ENCODE measurements at regions not wholly inside any gene's neighbourhood (a gene's known extent, or its start where the extent isn't known, plus 50 kb on each side); places are given as distances from the start of the nearest gene placed in this dataset.
"Not testable (repeated sequence)": the region's sequence is repeated elsewhere in the genome, so short reads cannot be mapped to it uniquely, and the experiment has no call there.

DNA sequence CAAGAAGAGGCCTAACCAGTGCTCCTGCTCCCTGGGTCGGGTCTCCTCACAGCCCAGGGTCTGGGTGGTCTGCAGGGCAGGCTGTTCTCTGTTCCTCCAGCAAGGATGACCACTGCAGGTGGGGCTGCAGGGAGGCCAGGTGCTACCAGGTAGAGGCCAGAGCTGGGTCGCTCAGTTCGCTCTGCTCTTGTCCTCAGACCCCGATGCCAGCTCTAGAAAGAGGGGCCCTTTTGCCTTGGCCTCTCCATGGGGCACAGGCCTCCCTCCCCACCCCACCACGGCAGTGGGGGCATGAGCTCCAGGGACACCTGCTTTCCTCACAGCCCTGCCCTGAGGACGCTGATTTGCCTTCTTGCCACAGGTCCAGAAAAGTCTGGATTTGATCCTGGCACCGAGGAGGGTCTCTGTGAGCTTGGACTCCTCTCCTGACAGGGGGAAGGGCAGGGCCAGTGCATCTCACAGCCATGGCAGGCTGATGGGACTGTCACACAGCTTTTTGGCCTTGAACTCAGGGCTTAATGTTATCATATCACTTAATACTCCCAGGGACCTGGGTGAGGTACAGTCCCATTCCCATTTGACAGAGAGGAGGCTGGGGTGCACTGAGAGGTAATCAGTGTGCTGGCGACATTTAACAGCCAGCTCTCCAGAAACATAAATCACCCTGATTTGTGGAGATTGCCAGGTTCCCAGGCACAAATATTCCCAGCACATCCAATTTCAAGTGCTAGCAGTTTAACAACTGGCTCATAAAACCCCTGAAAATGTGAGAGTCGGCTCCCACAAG lies 273.0 kb upstream of the SFSWAP start:
- ATAC-seq (no peak), DNase-seq (no peak)
- TF ChIP-seq, protein P1, sequence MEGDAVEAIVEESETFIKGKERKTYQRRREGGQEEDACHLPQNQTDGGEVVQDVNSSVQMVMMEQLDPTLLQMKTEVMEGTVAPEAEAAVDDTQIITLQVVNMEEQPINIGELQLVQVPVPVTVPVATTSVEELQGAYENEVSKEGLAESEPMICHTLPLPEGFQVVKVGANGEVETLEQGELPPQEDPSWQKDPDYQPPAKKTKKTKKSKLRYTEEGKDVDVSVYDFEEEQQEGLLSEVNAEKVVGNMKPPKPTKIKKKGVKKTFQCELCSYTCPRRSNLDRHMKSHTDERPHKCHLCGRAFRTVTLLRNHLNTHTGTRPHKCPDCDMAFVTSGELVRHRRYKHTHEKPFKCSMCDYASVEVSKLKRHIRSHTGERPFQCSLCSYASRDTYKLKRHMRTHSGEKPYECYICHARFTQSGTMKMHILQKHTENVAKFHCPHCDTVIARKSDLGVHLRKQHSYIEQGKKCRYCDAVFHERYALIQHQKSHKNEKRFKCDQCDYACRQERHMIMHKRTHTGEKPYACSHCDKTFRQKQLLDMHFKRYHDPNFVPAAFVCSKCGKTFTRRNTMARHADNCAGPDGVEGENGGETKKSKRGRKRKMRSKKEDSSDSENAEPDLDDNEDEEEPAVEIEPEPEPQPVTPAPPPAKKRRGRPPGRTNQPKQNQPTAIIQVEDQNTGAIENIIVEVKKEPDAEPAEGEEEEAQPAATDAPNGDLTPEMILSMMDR (IDR thresholded peaks at IDR 0.05), result no peak
- no peaks in the 10 kb centered on the region for H3K4me1 ChIP-seq
- intact Hi-C loops (cut with DNase I), result loop anchor here in 1 of 10 donors (5.0 kb wide), 1 partner anchor 211 kb away; no protein-coding TSS in a partner anchor
- H3K27ac ChIP-seq, result no peak overlapping the region
- peaks cover 0 to 32% (median 19%) of the 10 kb centered on the region in 7 donors for H3K27me3 ChIP-seq
- H3K36me3 ChIP-seq, result no peaks in the 10 kb centered on the region
- H3K4me3 ChIP-seq, result no peak overlapping the region
- 74 to 76% methylated on average over 9 of the region's 9 CpGs for WGBS, 2 donors
- no peaks in the 10 kb centered on the region for H3K9me3 ChIP-seq

DNA sequence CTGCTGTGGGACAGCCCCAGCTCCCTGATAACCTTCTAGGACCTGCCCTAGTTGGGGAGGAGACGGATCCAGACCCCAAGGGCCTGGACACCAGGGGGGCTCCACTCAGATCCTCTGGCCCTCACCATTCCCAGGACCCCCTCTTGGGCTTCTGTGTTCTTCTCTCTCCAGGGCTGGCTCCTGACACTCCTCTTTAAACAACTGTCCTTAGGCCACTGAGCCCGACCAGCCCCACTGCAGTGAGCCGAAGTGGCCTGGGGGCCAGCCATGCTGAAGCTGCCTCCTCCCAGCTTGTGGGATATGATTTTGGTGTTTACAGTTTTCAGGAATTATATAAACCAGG lies 272.4 kb upstream of the SFSWAP start:
- not testable (repeated sequence) for H3K27ac ChIP-seq, H3K4me1 ChIP-seq, H3K36me3 ChIP-seq, H3K9me3 ChIP-seq, H3K4me3 ChIP-seq, DNase-seq, ATAC-seq
- H3K27me3 ChIP-seq, result peaks cover 0 to 37% (median 19%) of the 10 kb centered on the region in 7 donors
- intact Hi-C loops (cut with DNase I), result loop anchor here in 1 of 10 donors (5.0 kb wide), 1 partner anchor 211 kb away; no protein-coding TSS in a partner anchor
- WGBS, 2 donors, result 67 to 72% methylated on average over 3 of the region's 3 CpGs

GRCh38 chr12:131438881-131439280 lies 272.0 kb upstream of the SFSWAP start:
- ATAC-seq (no peak), DNase-seq (no peak)
- no peak overlapping the region for H3K4me3 ChIP-seq
- no peaks in the 10 kb centered on the region for H3K36me3 ChIP-seq
- TF ChIP-seq, protein P1 (IDR thresholded peaks at IDR 0.05), result no peak
- no peaks in the 10 kb centered on the region for H3K9me3 ChIP-seq
- no peaks in the 10 kb centered on the region for H3K4me1 ChIP-seq
- intact Hi-C loops (cut with DNase I), result loop anchor here in 1 of 10 donors (5.0 kb wide), 1 partner anchor 212 kb away; no protein-coding TSS in a partner anchor
- H3K27ac ChIP-seq, result no peak overlapping the region
- WGBS, 2 donors, result 53 to 62% methylated on average over 14 of the region's 14 CpGs
- peaks cover 0 to 38% (median 19%) of the 10 kb centered on the region in 7 donors for H3K27me3 ChIP-seq

DNA sequence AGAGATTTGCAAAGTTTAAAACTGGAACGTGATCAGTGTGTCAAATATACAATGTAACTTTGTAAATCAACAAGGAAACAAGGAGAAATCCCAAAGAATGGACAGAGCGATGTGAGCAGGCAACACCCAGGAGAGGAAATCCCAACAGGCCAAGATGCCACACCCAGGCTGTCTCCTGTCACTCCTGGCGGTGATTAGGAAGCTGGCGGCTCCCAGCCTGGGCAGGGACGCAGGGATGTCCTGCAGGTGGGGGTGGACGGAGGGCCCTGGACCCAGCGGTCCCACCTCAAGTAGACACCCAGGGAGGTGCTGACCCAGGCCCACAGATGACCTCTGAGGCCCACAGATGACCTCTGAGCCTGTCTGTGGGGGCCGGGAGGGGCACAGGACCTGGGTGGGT lies 271.1 kb upstream of the SFSWAP start:
- H3K36me3 ChIP-seq, DNase-seq, H3K4me3 ChIP-seq, H3K9me3 ChIP-seq, H3K27ac ChIP-seq, H3K4me1 ChIP-seq: not testable (repeated sequence)
- no CpG with 5 or more reads among the region's 8 CpGs for WGBS, 2 donors
- peaks cover 0 to 39% (median 13%) of the 10 kb centered on the region in 7 donors for H3K27me3 ChIP-seq
- intact Hi-C loops (cut with DNase I), result loop anchor here in 1 of 10 donors (5.0 kb wide), 1 partner anchor 212 kb away; no protein-coding TSS in a partner anchor
- ATAC-seq, result peak in 1 of 8 donors; percentile 47

DNA sequence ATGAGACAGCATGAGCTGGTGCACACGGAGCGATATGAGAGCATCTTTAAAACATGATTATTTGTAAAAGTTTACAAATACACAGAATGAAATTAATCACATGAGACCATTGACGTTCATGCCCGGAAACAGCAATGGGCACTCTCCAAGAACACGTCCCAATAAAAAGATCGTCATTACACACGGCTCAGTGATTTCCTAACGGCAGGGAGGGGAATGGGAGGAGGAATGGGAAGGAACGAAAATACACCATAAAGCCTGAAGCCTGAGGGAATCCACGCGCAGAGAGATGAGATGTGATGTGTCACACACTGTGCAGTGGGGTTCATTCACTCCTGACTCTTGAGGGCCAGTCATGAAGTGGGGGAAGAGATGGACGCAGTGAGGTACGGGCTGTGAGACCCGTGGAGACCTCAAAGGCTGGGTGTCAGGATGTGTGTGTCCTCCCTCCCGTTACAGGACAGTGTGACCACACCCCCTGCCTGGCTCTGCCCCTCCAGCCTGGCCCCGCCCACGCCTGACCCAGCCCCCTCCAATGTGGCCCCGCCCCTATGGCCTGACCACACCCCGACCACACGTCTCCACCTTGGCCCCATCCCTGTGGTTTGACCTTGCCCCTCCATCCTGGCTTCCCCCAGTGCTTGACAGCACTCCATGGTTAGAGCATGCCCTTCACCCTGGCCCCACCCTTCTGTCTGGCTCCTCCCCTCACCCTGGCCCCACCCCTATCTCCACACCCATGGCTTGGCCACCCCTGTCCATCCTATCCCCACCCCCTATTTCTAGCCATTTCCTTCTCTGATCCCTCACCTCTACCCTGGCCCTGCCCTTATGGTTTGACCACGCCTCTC lies 270.5 kb upstream of the SFSWAP start:
- intact Hi-C loops (cut with DNase I); H3K4me1 ChIP-seq; H3K36me3 ChIP-seq; H3K4me3 ChIP-seq; H3K9me3 ChIP-seq; H3K27ac ChIP-seq; DNase-seq: not testable (repeated sequence)
- WGBS, 2 donors, result 84 to 90% methylated on average over 1 to 12 of the region's 21 CpGs
- peak in 1 of 8 donors; percentile 37 for ATAC-seq
- H3K27me3 ChIP-seq, result peaks cover 0 to 36% (median 11%) of the 10 kb centered on the region in 7 donors
